HG02798 (cell line): ENCODE measurements at regions not wholly inside any gene's neighbourhood (a gene's known extent, or its start where the extent isn't known, plus 50 kb on each side); places are given as distances from the start of the nearest gene placed in this dataset.
"Not testable (repeated sequence)": the region's sequence is repeated elsewhere in the genome, so short reads cannot be mapped to it uniquely, and the experiment has no call there.

Experiments used
- ATAC-seq: cut with Tn5 transposase; IDR thresholded peaks from one replicate; pipeline ENCODE4 v1.9.1; 2021; ENCODE audit warnings: mild to moderate bottlenecking; ENCODE audit not compliant: unreplicated experiment, poor library complexity

DNA sequence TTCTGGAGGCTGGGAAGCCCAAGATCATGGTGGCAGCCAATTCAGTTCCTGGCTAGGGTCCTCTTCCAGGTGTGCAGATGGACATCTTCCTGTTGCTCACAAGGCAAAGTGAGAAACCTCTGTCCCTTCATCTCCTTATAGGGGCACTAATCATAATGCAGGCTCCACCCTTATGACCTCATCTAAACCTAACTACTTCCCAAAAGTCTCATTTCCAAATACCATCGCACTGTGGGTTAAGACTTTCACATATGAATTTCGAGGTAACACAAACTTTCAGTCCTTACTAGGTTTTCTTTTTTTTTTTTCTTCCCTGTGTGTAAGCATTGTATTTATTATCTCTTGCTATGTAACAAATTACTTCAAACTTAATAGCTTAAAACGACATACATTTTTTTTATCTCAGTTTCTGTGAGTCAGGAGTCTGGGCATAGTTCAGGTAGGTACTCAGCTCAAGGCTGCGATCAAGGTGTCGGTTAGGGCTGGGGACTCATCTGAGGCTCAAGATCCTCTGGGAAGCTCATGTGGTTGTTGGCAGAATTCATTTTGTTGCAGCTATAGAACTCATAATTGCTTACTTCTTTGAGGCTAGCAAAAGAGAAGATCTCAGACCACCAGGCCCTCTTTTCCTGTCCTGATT is 204.7 kb upstream of the STK26 start:
- no peak for ATAC-seq

DNA sequence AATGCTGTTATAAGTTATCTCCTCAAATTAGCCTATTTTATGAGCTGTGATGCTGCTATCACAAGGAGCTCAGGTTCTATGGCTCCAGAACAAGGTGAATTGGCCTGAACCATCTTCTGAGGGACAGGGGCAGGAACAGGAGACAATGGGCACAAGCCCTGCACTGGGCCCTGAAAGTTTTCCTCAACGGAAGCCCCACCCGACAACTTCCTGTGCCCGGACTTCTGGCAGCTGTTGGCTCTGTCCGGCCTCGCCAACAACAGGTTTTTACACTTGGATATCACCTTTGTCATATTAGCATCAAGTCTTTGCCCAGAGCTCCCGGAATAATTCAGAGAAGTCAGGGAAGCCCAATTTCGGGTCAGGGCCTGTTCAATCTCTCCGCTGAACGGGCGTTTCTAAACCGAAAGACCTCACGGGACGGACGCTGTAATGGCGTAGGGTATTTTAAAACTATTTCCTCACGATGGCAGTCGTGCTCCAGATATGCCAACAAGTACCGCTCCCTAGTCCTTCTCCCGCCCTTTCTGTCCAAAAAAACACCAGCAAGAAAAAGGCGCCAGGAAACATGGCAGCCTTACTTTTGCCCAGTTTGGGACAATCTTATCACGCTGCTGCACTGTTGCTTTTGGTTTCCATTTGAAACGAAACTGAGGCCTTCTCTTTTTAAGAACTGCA is 201.0 kb upstream of the STK26 start:
- no peak for ATAC-seq

DNA sequence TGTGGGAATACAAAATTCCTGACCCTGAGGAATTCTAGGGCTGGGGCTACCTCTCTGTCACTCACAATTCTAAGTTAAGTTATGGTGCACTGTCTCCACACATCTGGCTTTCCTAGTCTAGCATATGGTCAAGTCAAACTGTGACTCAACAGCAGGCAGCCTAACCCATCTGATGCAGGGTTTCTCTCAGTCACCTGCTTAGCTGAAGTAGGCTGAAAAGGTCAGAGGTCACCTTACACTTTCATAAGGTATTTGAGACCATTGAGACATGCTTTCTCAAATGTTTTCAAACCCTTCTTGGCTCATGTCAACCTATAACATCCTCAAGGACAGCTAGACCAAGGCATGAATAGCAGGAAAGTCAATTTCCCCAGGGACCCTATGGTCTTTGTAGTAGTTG is 196.5 kb upstream of the STK26 start:
- no peak for ATAC-seq

DNA sequence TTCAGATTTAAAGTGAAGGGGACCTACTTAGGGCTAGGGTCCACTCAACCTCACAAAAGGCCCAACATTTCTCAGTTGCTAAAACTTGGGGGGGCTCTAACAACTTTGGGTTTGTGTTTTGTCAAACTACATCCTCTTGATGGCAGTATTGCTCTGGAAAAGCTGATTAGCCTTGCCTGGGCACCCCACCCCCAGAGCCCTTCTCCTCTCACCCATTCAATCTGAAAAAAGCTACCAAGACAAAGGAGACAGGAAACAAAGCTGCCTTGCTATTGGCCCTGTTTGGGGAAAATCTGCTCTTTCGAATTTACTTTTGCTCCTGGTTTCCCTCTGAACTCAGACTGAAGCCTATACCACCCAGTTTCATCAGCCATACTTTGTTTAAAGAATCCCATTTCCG is 195.2 kb upstream of the STK26 start:
- ATAC-seq, result peak; percentile 63

DNA sequence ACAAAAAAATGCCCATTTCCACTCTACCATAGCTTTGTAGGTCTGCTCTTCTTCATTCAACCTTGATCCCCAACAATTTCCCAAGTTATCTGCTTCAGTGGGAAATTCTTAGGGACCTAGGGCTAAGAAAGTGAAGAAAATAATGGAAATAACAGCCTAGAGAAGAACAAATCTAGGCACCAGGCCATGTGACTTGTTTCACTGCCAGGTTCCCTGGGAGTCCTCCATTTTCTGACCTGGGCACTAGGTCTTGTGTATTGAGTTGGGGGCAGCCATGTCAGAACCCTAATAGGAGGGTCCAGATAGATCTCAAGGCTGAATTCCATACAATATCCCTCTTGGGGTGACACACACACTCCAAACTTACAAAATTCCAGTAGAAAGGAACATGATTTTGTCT is 194.6 kb upstream of the STK26 start:
- no peak for ATAC-seq

DNA sequence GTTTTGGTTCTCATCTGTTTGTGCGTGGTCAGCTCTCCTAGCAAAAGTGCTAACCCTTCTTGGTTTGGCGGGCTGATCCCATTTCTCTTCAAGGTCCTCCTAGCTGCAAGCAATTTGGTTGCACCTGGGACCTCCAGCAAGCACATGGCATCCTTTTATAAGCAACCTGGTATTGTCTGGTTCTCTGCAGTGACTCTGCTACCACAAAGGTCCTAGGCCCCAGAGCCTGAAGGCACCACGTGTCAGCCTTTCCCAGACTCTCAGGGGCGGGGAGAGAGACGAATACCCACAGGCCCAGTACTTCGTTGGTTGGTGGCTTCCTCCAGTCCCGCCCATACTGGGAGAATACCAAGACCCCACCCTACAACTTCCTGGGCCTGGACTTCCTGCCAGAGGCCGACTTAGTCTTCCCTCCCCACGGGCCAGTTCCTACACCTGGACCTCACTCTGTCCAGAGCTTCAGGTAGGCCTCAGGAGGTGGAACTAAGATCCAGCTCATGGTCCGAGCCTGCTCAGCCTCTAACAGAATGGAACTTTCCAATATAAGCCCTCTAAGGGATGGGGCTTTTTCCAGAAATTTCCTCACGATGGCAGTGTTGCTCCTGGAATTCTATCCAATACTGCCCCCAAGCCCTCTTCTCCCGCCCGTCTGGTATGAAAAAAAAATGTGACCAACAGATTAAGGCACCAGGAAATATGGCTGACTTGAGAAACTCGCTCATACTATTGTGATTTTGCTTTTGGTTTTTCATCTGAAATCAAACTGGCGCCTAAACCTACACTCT is 192.5 kb upstream of the STK26 start:
- ATAC-seq, result peak; percentile 88

DNA sequence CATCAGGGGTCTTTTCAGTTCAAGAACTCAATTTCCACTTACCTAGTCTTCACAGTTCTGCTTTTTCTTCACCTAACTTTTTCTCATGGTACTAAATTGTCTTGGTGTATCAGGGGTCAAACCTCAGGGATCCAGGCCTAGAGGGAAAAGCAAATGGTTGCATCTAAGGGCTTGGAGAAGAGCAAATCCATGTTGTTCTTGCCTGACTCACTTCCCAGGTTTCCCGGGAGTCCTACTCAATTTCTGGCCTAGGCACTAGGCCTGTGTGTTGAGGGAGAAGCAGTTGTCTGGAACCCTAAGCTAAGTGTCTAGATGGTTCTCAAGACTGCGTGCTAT is 191.9 kb upstream of the STK26 start:
- no peak for ATAC-seq

DNA sequence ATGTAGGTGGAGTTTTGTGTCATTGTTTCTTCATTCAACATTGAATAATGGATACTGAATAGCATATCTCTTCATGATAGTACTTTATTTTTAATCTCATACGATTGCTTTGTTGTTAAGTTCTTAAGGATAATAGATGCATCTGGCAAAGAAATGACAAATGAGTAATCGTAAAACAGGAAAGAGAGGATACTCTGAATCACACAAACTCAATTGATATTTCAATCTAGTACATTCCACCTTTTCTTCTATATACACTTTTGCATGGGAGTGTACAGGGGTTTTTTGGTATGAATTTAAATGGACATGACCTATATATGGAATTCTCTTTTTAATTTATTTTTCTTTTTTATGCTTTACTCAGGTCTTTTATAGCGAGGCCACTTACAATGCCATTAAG is 186.9 kb upstream of the STK26 start:
- no peak for ATAC-seq

DNA sequence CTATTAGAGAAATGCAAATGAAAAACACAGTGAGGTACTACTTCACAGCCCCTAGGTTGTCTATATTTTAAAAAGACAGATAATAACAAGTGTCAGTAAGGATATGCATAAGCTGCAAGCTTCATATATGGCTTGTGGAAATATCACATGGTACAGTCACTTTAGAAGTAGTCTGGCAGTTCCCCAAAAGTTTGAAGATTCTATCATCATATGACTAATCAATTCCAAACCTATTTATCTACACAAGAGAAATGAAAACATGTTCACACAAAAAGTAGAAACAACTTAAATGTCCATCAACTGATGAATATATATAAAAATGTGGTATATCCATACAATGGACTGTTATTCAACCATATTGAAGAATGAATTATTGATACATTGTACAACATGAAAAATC is 185.8 kb upstream of the STK26 start:
- ATAC-seq, result no peak

DNA sequence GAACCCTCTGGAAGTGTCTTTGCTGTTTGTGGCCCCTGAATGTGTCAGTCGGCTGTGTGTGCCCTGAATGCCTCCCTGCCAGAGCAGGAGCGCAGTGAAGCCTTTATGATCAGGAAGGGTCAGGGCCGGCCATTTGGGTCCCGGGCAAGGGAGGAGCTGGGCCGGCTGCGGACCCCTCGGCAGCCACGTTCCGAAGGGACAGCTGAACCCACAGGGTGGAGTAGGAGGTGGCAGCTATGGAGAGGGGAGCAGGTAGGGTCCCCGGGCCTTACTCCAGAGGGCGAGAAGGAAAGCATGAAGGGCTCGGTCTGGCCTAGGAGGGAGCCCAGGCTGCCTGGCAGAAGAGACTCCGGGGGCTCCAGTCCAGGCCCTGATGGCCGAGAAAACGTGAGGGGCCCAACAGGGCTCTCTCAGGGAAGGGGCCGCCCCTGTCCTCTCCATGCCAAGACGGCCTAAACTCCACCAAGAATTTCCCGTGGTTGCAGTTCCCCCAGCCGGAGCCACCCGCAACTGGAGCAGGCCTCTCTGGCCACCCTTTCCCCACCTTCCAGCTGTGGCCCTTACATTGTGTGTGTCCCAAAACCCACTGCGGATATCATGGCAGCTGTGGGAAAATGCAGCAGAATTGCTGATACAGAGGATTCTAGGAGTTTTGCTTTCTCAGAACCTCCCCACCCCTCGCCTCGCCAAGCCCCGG is 182.2 kb upstream of the STK26 start:
- ATAC-seq, result no peak

DNA sequence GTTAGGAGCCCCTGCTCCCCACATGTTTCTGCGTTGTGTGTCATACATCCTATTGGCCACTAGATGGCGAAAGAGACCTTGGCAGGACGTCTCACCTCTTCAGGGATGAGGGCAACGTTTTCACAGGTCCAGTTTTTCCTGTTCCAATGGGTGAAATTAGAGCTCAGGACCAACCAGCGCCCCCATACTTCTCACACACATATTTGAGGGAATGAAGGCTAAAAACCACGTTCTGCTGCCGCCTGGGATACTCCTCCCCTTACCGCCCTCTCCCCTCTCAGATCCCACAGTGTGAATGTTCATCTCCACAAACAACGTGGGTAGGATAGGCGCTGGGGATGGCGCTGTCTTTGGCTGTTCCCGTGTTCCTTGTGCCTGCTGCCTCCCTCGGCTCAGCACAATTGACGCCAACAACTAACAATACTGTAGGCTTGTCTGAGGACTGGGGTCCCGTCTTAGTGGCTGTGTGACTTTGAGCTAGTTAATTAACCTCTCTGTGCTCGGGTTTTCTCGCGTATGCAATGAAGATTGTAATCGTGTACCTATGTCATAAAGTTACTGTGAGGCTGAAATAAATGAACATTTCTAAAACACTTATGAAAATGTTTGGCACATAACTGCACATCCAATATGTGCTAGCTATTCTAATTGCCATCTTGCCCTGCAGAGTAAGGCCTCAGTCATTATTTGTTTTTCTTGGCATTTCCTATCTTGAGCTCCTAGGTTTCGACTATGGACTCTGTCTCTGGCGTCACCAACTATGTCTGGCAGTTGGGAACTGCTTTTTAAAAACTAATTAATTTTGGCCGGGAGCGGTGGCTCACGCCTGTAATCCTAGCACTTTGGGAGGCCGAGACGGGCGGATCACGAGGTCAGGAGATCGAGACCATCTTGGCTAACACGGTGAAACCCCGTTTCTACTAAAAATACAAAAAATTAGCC is 181.3 kb upstream of the STK26 start:
- ATAC-seq, result peak; percentile 79

DNA sequence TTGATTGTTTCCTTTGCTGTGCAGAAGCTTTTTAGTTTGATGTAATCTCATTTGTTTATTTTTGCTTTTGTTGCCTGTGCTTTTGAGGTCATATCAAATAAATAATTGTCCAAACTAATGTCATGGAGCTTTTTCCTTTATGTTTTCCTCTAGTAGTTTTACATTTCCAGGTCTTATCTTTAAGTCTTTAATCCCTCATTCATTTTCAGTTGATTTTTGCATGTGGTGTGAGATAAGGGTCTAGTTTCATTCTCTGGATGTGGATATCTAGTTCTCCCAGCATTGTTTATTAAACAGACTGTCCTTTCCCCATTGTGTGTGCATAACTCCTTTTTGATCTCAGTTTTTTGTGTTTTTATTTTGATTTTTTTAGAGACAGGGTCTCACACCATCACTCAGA is 179.1 kb upstream of the STK26 start:
- no peak for ATAC-seq

DNA sequence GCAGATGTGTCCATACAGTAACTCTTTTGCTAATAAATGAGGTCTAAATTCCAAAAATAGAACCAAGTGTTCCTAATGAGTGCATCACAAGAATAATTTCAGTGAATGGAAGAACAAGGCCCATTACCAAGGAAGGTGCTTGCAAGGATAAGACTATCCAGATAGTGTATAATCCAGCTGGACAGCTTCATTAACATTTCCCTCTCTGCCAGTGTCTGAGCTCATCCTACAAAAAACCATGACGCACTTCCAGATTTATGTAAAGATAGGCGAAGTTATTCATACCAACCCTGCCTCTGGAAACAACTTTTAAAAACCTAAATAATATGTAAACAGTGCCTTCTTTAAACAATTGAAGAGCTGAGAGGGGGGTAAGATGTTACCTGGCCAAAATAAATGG is 177.9 kb upstream of the STK26 start:
- ATAC-seq, result no peak

DNA sequence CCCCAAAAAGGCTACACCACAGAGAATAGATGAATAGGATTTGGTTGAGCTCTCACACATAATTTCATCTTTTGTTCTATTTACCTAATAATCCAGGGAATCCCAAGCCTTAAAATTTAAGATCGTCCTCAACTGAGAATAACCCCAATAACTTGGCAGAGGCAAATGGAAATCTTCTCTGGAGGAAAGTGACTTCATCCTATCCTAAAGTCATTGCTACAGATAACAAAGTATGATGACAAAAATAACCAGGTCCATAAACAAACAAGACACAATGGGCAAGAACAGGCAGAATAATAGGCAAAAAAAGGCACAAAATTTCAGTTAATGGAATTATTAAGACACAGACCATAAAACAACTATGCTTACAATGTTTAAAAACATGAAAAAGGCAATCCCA is 177.3 kb upstream of the STK26 start:
- ATAC-seq, result no peak

DNA sequence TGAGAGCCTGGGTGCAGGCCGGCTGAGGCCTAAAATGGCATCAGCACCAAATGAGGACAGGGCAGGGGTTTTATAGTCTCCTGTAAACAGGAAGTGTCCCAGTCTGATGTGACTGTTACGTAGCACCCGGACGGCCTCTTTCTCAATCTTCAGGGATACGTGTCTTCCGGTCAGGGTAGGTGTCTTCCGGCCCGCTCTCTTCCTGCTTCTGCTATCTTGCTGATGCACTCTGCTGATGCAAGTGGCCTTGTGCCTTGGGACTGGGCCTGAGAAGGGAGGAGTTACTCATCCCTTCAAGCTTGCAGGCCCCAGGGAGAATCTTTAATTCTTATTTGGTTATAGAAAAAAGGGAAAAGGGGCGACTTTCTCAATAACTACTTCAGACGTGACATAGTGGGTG is 172.1 kb upstream of the STK26 start:
- not testable (repeated sequence) for ATAC-seq

DNA sequence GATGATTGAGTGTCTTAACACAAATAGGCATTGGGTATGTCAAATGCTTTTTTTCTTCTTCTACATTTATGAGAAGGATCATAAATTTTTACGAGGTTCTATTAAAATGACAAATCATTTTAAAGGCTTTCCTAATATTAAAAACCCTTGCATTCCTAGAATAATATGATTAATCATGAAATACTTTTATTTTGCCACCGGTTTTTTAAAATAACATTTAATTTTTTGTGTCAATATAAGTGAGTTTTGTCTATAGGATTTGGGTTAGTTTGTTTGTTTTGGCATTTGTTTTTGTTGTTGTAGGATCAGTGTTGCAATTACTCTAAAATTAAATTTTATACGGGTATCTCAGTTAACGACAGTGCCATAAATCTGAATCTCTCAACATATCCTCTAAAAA is 169.7 kb upstream of the STK26 start:
- ATAC-seq, result no peak

DNA sequence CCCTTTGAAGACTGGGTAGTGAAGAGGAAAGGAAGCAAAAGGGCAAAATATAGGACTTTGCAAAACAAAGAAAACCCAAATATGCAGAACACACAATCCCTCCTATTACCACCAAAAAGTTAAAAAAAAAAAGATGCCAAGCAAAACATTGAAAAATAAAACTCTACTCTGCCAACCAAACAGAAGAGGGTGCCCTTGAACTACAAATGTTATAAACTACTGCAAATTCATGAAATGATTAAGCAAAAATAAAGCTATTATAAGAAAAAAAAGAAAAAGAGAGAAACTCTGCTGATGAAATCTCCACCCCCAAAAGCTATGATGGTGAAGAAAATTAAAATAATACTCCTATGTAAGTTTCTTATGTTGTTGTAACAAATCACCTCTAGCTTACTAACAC is 168.5 kb upstream of the STK26 start:
- no peak for ATAC-seq

DNA sequence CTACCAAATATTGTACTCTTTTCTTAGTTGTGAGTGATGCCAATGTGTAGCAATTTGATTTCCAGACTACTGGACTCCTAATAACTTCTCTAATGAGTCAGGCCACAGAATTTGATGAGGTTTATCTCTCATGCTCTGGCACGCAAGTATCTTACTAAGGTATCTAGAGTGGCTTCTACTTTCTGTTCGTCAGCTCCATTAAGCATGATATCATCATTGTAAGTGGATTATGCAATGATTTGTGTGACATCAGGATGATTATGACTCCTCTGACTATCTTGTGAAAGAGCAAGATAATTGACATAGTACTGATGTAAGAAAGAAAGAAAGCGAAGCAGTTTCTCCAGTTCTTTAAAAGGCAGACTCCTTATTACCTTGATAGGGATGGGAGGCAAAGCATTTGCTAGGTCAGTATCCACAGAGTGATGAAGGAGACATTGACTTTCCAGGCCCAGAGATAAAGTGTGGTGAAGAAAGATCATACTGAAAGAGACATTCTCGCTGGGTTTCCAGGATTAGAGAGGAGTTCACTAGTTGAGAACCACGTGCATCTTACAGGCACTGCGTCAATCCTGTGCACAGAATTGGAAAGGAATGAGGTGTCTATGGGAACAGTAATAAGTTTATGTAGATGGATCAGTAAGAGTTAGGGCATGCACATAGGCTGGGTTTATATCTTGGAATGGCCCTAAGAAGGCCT is 161.9 kb upstream of the STK26 start:
- no peak for ATAC-seq

DNA sequence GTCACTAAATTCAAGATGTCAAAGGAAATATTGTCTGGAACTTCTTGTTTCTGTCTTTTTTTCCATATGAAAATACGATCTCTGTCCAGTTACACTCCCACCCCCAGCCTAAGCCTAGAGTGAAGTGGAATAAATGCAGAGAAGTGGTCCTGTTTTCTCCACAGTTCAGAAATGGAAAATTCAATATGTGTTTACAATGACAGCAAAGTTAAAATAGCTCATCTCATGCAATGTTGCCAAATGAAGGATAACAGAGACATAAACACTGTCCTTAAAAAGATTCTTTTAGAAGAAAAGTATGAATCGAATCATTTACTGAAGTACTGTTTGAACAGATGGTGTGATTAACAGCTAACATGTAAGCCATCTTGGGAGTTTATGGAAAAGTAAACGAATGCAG is 160.8 kb upstream of the STK26 start:
- no peak for ATAC-seq

DNA sequence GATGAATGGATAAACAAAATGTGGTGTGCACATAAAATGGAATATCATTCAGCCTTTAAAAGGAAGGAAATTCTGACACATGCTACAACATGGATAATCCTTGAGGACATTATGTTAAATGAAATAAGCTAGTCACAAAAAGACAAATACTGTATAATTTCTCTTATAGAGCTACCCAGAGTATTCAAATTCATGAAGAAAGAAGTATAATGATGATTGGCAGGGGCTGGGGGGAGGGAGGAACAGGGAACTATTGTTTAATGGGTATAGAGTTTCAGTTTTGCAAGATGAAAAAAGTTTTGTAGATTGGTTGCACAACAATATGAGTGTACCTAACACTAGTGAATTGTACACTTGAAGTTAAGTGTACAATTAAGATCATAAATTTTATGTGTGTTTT is 153.9 kb upstream of the STK26 start:
- ATAC-seq, result no peak
